ENCODE measurements at regions not wholly inside any gene's neighbourhood (a gene's known extent, or its start where the extent isn't known, plus 50 kb on each side); places are given as distances from the start of the nearest gene placed in this dataset.

DNA sequence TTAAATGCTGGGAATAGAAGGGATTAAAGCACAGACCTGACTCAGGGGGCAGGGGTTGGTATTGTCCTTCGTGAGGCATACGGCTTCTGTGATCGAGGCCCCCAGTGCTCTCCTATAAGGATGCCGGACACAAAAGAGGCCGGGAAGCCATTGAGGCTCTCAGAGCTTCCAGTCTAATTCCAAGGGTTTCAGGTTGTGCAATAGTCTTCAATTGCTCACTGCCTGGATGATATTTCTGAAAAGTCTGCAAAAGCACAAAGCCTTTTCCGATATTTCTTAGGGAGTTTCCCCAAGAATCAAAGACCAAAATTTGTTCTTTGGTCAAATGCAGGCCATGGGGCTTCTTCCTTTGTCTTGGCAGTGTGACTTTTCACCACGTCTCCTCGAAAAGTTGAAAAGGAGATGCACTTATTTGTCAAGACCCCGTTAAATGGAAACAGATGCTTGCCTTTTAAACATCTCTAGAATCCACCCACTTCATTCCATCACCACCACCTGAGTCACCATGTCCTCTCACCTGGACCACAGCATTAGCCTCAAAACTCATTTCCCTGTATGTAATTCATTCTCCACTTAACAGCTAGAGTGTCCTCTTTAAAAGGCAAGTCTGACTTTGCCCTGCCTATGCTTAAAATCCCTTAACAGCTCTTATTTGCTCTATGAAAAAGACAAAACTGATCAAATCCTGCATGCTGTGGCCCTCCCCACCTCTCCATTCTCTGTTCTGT is 134.8 kb upstream of the NAMPT start:
- no peaks in the 10 kb centered on the region for H3K36me3 ChIP-seq (ENCODE audit: insufficient read depth, low read length)
- no peaks in the 10 kb centered on the region for H3K4me1 ChIP-seq (ENCODE audit: insufficient read depth, low read length)

DNA sequence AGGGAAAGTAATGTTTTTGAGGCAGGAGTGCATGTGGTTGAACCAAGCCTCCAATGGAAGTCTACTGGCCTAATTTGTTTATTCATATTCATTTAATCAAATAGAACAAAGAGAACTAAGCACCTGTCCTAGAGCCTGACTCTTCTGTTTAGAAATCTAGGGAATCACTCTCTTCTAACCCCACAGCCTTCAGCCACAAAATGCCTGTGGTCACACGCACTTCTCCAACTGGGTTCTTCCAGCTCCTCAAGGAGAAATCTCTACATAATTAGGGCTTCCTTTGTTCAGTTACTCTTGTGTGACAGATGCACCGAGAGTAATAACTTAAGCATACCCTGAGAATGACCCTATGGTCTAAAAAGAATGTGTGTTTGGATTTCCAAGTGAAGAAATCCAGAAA is 133.7 kb upstream of the NAMPT start:
- Histone ChIP-seq H3K4me1 (ENCODE audit: insufficient read depth, low read length) (no peaks in the 10 kb centered on the region), H3K9me3 (ENCODE audit: control insufficient read depth, insufficient read depth, low read length) (0 out of 2 replicates have a peak, but pooled peaks cover 3% of the 10 kb centered on the region), H3K9ac (ENCODE audit: low read depth, low read length) (no peak overlapping the region), H3K36me3 (ENCODE audit: insufficient read depth, low read length) (no peaks in the 10 kb centered on the region)

More for the DNA sequence above, 134.8 kb upstream of the NAMPT start:
- 0 out of 2 replicates have a peak, but pooled peaks cover 3% of the 10 kb centered on the region for H3K9me3 ChIP-seq (ENCODE audit: control insufficient read depth, insufficient read depth, low read length)
- H3K9ac ChIP-seq (ENCODE audit: low read depth, low read length) = no peak overlapping the region

DNA sequence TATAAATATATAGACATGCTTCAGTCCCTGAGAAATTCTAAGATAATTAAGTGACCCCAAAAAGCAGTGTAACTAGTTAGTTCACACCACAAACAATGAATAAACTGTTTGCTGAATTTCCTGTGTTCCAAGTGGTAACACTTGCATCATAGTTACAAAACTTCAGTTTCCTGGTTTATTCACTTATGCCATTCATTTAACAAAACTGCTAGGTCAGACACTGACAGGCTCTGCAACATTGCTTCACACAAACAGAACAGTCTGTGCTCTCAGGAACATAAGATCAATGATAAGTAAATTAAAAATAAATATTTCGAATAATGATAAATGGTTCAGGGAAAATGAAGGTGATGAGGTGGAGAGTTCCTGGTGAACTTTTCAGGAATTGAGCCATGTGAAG is 133.3 kb upstream of the NAMPT start:
- Histone ChIP-seq H3K36me3 (ENCODE audit: insufficient read depth, low read length) (no peaks in the 10 kb centered on the region), H3K4me1 (ENCODE audit: insufficient read depth, low read length) (no peaks in the 10 kb centered on the region), H3K9ac (ENCODE audit: low read depth, low read length) (no peak overlapping the region), H3K9me3 (ENCODE audit: control insufficient read depth, insufficient read depth, low read length) (0 out of 2 replicates have a peak, but pooled peaks cover 3% of the 10 kb centered on the region)

DNA sequence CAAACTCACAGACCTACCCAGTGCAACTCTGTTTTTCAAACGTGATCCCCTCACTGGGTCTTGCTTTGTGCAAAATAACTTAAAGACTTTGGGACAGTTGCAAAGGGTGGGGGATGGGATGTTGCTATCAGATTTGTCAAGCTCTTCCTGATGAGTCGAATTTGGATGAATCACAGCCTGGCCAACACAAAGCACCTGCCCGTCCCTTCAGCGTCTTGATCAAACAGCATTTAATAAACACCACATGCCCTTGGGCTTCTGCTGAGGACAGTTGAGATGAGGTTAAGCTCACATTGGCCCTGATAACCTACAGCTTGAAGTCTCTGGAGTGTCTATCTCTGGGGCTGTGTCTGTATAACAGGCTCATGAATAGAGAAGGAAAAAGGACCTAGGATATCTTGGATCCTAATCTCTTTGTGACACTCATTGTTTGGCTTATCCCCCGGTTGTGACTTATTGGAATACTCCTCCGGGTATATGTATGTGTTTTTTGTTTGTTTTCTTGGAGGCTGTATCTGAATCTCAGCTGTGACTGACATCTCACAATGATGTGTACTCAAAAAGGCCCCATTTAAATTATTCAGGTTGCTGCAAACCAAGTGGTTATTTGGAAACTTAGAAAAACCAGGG is 132.6 kb upstream of the NAMPT start:
- no peaks in the 10 kb centered on the region for H3K4me1 ChIP-seq (ENCODE audit: insufficient read depth, low read length)
- no peak overlapping the region for H3K9ac ChIP-seq (ENCODE audit: low read depth, low read length)
- 0 out of 2 replicates have a peak, but pooled peaks cover 3% of the 10 kb centered on the region for H3K9me3 ChIP-seq (ENCODE audit: control insufficient read depth, insufficient read depth, low read length)
- no peaks in the 10 kb centered on the region for H3K36me3 ChIP-seq (ENCODE audit: insufficient read depth, low read length)

DNA sequence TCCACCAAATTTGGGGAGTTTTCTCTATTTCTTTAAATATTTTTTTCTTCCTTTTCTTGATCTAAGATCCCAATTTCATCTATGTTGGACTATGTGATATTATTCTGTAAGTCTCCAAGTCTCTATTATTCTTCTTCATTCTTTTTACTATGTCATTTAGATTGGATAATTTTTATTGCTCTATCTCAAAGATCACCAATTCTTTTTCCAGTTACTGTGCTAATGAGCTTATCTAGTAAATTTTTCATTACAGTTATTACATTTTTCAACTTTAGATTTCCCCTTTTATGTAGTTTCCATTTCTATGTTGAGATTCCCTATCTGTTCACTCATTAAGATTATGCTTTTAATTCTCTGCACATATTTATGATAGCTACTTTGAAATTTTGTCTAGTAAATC is 131.6 kb upstream of the NAMPT start:
- Histone ChIP-seq H3K9me3 (ENCODE audit: control insufficient read depth, insufficient read depth, low read length) (0 out of 2 replicates have a peak, but pooled peaks cover 3% of the 10 kb centered on the region), H3K36me3 (ENCODE audit: insufficient read depth, low read length) (no peaks in the 10 kb centered on the region), H3K9ac (ENCODE audit: low read depth, low read length) (no peak overlapping the region), H3K4me1 (ENCODE audit: insufficient read depth, low read length) (no peaks in the 10 kb centered on the region)

DNA sequence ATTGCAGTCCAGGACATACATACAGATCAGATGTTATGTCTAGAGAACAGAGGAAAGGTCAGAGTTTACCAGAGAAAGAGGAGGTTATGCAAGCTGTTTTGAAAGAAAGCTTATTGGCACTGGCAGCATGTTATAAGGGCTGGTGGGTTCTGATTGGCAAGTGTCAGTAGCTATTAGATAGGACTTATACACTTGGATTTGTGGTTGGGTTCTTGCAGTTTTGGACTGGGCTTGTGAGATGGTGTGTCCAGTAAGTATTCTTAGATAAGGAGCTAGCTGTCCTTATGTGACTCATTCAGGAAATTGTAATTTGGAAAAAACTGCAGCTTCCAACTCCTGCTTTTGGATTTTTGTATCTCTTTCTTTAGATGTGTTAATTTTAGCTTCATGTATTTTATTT is 130.7 kb upstream of the NAMPT start:
- Histone ChIP-seq H3K9me3 (ENCODE audit: control insufficient read depth, insufficient read depth, low read length) (0 out of 2 replicates have a peak, but pooled peaks cover 3% of the 10 kb centered on the region), H3K36me3 (ENCODE audit: insufficient read depth, low read length) (no peaks in the 10 kb centered on the region), H3K9ac (ENCODE audit: low read depth, low read length) (no peak overlapping the region), H3K4me1 (ENCODE audit: insufficient read depth, low read length) (no peaks in the 10 kb centered on the region)

DNA sequence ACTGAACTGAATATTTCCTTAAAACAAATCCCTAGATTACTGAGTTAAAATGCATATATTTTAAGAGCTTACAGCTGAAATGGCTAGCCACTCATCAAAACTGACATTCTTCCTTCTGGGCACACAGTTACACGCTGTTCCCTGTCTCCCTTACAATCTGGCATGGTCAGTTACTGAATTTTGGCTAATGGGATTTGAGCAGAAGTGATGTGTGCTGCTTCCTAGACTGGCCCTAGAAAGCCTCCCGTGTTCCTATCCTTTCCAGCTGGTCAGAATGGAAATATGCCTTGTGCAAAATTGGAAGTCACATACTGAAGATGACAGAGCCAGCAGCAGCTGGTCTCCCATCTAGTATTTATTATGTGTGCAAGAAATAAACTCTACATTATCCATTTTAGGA is 128.7 kb upstream of the NAMPT start:
- Histone ChIP-seq H3K36me3 (ENCODE audit: insufficient read depth, low read length) (no peaks in the 10 kb centered on the region), H3K4me1 (ENCODE audit: insufficient read depth, low read length) (no peaks in the 10 kb centered on the region), H3K9ac (ENCODE audit: low read depth, low read length) (no peak overlapping the region), H3K9me3 (ENCODE audit: control insufficient read depth, insufficient read depth, low read length) (0 out of 2 replicates have a peak, but pooled peaks cover 3% of the 10 kb centered on the region)

DNA sequence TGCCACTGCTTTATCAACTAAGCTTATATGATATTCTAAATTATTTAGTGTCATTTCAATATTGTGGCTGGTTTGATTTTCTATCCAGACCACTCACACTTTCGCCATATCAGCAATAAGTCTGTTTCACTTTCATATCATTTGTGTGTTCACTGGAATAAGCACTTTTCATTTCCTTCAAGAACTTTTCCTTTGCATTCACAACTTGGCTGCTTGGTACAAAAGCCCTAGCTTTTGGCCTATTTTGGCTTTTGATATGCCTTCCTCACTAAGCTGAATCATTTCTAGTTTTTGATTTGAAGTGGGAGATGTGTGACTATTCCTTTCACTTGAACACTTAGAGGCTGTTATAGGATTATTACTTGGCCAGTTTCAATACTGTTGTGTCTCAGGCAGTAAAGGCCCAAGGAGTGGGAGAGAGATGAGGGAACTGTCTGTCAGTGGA is 120.9 kb upstream of the NAMPT start:
- peaks cover 5% of the 10 kb centered on the region; the same call in 1 of the 2 replicates for H3K4me1 ChIP-seq (ENCODE audit: insufficient read depth, low read length)
- H3K36me3 ChIP-seq (ENCODE audit: insufficient read depth, low read length) = no peaks in the 10 kb centered on the region
- no peak overlapping the region for H3K9ac ChIP-seq (ENCODE audit: low read depth, low read length)
- H3K9me3 ChIP-seq (ENCODE audit: control insufficient read depth, insufficient read depth, low read length) = no peaks in the 10 kb centered on the region

DNA sequence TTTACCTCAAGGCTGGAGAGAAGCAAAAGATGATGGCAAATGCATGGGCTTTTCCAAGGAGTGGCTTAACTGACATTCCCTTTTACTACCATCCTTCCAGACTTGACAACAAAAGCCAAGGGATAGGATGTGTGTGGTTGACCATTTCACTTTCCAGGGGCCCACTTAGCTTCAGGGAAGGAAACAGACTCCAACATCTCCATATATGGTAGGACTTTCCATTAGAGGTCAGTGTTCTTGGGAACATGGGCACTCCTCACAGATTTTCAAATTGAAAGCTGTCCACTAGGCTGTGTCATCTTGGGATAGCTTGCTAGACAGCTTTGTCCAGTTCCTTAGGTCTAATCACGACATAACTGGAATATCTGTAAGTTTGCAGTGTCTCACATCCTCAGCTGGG is 118.1 kb upstream of the NAMPT start:
- H3K9ac ChIP-seq (ENCODE audit: low read depth, low read length) = no peak overlapping the region
- H3K4me1 ChIP-seq (ENCODE audit: insufficient read depth, low read length) = peaks cover 5% of the 10 kb centered on the region; the same call in 1 of the 2 replicates
- no peaks in the 10 kb centered on the region for H3K36me3 ChIP-seq (ENCODE audit: insufficient read depth, low read length)
- H3K9me3 ChIP-seq (ENCODE audit: control insufficient read depth, insufficient read depth, low read length) = no peaks in the 10 kb centered on the region

DNA sequence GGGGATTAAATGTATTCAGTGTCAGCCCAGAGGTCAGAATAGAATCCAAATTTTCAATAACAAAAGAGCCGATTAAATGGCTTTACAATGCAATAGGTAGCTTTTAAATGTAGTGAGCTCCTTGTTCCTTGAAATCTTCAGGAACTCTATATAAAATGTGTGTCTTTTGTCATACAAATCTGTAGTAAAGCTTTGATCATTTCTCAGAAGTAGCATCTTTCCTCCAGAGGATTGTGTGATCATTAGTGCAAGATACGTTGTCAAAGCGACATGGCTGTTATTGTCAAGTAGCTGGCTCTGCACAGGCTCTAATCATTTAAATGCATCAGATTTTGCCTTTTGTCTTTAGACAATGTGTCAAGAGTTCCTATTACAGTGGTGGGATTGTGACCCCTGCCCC is 116.1 kb upstream of the NAMPT start:
- Histone ChIP-seq H3K9me3 (ENCODE audit: control insufficient read depth, insufficient read depth, low read length) (no peaks in the 10 kb centered on the region), H3K36me3 (ENCODE audit: insufficient read depth, low read length) (no peaks in the 10 kb centered on the region), H3K4me1 (ENCODE audit: insufficient read depth, low read length) (peaks cover 5% of the 10 kb centered on the region; the same call in 1 of the 2 replicates), H3K9ac (ENCODE audit: low read depth, low read length) (no peak overlapping the region)

DNA sequence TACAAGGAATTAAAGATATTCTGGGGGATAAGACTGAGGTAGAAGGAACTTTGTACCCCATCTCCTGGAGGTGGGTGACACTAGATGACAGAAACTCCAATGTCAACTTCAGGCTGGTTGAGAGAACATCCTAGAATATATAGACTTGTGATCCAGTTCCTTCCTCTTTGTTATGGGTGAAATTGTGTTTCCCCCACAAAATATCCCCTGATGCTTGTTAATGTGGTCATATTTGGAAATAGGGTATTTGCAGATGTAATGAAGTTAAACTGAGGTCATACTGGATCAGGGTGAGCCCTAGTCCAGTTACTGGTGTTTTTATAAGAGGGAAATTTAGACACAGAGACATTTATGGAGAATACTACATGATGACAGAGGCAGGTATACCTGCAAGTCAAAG is 114.0 kb upstream of the NAMPT start:
- H3K9me3 ChIP-seq (ENCODE audit: control insufficient read depth, insufficient read depth, low read length) = no peaks in the 10 kb centered on the region
- H3K36me3 ChIP-seq (ENCODE audit: insufficient read depth, low read length) = no peaks in the 10 kb centered on the region
- H3K9ac ChIP-seq (ENCODE audit: low read depth, low read length) = no peak overlapping the region
- H3K4me1 ChIP-seq (ENCODE audit: insufficient read depth, low read length) = peaks cover 5% of the 10 kb centered on the region; the same call in 1 of the 2 replicates

DNA sequence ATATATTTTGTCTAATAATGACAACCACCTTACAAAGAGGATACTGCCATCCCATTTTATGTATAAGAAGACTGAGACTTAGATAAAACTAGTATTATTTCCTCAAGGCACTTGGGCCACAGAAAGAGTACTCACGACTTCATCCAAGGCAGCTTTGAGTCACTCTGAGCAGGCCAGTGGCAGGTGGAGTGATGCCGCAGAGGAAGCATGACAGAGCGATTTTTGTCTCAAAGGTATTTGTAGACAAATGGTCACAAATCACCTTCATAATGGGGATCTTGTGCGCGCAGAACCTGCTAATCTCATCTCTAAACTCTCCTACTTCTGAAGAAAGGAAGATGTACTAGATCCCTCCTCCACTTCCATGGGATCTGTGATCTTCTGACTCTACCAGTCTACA is 113.2 kb upstream of the NAMPT start:
- H3K36me3 ChIP-seq (ENCODE audit: insufficient read depth, low read length) = no peaks in the 10 kb centered on the region
- no peaks in the 10 kb centered on the region for H3K9me3 ChIP-seq (ENCODE audit: control insufficient read depth, insufficient read depth, low read length)
- H3K4me1 ChIP-seq (ENCODE audit: insufficient read depth, low read length) = peaks cover 5% of the 10 kb centered on the region; the same call in 1 of the 2 replicates
- no peak overlapping the region for H3K9ac ChIP-seq (ENCODE audit: low read depth, low read length)

DNA sequence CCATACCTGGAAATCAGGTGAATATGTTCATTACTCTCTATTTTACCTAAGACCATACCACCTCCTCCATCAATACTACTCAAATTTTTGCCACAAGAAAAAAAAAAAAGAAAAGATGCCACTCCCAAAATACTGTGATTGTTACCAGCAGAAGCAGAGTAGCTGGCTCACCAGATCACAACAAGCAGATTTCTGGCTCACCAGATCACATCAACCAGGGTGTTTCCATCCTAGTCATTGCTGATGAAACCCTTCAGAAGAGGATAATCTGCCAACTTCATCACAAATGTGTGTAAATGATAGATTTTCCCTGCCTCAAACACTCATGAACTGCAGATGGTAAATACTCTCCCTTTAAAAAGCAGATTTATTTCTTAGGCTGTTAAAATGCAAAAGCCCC is 109.7 kb upstream of the NAMPT start:
- no peak overlapping the region for H3K9ac ChIP-seq (ENCODE audit: low read depth, low read length)
- H3K4me1 ChIP-seq (ENCODE audit: insufficient read depth, low read length) = no peaks in the 10 kb centered on the region
- H3K36me3 ChIP-seq (ENCODE audit: insufficient read depth, low read length) = no peaks in the 10 kb centered on the region
- no peaks in the 10 kb centered on the region for H3K9me3 ChIP-seq (ENCODE audit: control insufficient read depth, insufficient read depth, low read length)

DNA sequence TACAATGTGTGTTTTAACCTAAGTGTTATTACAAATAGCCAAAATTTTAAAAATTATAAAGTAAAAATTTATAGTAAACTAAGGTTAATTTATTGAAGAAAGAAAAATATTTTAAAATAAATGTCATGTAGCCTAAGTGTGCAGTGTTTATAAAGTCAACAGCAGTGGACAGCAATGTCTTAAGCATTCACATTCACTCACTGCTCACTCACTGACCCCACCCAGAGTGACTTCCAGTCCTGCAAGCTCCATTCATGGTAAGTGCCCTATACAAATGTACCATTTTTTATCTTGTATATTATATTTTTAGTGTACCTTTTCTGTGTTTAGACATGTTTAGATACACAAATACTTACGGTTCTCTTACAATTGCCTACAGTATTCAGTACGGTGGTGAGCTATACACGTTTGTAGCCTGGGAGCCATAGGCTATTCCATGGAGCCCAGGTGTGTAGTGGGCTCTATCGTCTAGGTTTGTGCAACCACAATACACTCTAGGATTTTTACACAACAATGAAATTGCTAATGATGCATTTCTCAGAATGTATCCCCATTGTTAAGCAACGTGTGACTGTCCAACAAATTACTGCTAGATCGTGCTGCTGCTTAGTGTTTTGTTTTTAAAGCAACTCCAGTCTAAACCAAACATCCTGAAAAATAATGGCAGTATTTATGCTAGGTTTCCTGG is 108.9 kb upstream of the NAMPT start:
- Histone ChIP-seq H3K9me3 (ENCODE audit: control insufficient read depth, insufficient read depth, low read length) (no peaks in the 10 kb centered on the region), H3K9ac (ENCODE audit: low read depth, low read length) (no peak overlapping the region), H3K36me3 (ENCODE audit: insufficient read depth, low read length) (no peaks in the 10 kb centered on the region), H3K4me1 (ENCODE audit: insufficient read depth, low read length) (no peaks in the 10 kb centered on the region)

Data from ES-I3 (cell line).